ENCODE measurements at regions not wholly inside any gene's neighbourhood (a gene's known extent, or its start where the extent isn't known, plus 50 kb on each side); places are given as distances from the start of the nearest gene placed in this dataset.

DNA sequence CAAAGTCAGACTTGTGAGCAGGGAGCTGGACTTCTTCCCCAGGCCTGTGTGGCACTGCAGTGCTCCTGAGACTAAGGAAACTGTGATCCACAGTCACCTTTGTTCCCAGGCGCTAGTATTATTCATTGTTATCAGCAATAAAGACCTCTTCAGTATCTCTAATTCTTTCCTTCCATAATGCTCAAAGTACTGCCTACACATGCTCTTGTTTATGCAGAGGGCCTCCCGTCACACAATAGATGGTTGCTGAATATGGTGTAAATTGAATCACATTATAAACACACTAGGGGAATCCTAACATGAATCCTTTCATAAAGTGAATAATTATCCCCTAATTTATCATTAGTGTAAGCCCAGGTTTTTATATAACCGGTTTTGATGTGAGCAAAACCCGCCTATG is 493.3 kb downstream of the BUD13 start:
- peaks cover 11% of the 10 kb centered on the region for H3K27me3 Mint-ChIP-seq (ENCODE audit: low read depth, poor library complexity)
- no peak overlapping the region for H3K27ac Mint-ChIP-seq
- no peak overlapping the region for H3K4me3 Mint-ChIP-seq
- H3K9me3 Mint-ChIP-seq: no peaks in the 10 kb centered on the region
- TF ChIP-seq, protein P1, sequence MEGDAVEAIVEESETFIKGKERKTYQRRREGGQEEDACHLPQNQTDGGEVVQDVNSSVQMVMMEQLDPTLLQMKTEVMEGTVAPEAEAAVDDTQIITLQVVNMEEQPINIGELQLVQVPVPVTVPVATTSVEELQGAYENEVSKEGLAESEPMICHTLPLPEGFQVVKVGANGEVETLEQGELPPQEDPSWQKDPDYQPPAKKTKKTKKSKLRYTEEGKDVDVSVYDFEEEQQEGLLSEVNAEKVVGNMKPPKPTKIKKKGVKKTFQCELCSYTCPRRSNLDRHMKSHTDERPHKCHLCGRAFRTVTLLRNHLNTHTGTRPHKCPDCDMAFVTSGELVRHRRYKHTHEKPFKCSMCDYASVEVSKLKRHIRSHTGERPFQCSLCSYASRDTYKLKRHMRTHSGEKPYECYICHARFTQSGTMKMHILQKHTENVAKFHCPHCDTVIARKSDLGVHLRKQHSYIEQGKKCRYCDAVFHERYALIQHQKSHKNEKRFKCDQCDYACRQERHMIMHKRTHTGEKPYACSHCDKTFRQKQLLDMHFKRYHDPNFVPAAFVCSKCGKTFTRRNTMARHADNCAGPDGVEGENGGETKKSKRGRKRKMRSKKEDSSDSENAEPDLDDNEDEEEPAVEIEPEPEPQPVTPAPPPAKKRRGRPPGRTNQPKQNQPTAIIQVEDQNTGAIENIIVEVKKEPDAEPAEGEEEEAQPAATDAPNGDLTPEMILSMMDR (IDR thresholded peaks at IDR 0.05): no peak
- DNase-seq: no peak
- H3K4me1 Mint-ChIP-seq: peaks cover 27% of the 10 kb centered on the region
- H3K36me3 Mint-ChIP-seq (ENCODE audit: low read depth): no peaks in the 10 kb centered on the region

DNA sequence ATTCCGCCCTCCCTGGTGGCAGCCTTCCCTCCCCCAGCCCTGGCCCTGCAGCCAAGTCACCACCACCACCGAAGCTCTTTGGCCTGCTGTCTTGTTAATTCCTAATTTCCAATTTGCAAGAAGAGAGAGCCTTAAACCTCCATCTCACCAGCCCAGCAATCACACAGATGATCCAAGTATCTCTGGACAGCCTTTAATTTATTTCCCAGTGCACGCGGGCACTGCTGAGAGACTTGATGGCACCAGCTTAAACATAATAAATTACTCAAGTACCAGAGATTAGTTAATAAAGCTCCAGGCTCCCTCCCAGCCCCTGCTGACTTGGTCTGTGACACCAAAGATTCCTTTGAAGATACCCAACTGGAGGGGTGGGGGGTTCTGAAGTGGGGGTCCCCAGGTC is 494.7 kb downstream of the BUD13 start:
- no peaks in the 10 kb centered on the region for H3K36me3 Mint-ChIP-seq (ENCODE audit: low read depth)
- DNase-seq: no peak
- H3K9me3 Mint-ChIP-seq: no peaks in the 10 kb centered on the region

DNA sequence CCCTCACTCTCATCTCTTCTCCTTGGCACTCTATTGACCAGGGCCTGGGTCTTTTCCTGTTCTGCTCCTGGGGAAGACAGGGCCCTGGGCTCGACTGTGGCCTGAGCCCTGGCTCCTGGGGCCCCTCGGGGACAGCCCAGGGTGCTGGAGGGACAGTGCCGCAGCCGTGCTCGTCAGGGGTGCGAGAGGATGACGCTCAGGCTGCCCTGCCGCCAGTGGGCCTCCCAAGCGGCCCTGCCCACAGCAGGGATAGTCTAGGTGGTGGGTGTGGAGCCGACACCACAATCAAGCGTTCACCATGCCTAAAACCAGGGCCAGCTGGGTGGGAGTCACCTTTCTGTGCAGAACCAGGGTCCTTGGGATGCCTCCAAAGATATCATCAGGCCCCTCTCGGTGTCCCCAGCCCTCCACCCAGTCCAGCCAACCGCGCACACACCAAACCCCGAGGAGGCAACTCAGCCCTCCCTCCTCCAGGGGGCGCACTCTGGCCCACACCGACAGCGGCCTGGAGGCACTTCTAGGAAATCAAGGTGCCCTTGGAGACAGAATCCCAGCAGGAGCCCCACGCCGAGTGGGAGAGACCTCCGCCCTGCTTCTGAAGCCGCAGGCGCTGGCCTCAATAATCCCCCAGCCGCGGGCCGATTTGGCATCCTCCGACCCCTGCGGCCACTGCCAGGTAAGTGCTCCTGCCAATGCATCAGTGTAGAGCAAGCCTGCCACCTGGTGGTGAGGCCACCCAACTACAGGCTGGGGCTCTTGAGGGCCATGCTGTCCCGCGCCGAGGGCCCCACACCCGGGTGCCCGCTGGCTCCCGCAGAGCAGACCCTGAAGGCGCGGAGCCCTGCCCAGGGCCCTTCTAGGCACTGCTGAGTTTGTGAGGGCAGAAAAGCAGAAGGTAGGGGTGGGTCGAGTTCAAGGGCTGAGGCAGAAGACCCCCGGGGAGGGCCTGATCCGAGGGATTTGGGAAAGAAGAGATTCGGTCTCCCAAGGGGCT is 496.4 kb downstream of the BUD13 start:
- TF ChIP-seq, protein P1 (IDR thresholded peaks at IDR 0.05): peak; percentile 100
- Mint-ChIP-seq H3K4me3 (peak overlapping the region; percentile 63), H3K4me1 (peaks cover 43% of the 10 kb centered on the region), H3K27me3 (ENCODE audit: low read depth, poor library complexity) (peaks cover 12% of the 10 kb centered on the region), H3K36me3 (ENCODE audit: low read depth) (no peaks in the 10 kb centered on the region), H3K9me3 (no peaks in the 10 kb centered on the region), H3K27ac (no peak overlapping the region)
- peak; percentile 96 for DNase-seq

More for the DNA sequence above, 494.7 kb downstream of the BUD13 start:
- H3K27me3 Mint-ChIP-seq (ENCODE audit: low read depth, poor library complexity): peaks cover 12% of the 10 kb centered on the region
- H3K4me1 Mint-ChIP-seq: peaks cover 40% of the 10 kb centered on the region
- H3K4me3 Mint-ChIP-seq: no peak overlapping the region
- no peak overlapping the region for H3K27ac Mint-ChIP-seq
- TF ChIP-seq, protein P1 (IDR thresholded peaks at IDR 0.05): no peak

DNA sequence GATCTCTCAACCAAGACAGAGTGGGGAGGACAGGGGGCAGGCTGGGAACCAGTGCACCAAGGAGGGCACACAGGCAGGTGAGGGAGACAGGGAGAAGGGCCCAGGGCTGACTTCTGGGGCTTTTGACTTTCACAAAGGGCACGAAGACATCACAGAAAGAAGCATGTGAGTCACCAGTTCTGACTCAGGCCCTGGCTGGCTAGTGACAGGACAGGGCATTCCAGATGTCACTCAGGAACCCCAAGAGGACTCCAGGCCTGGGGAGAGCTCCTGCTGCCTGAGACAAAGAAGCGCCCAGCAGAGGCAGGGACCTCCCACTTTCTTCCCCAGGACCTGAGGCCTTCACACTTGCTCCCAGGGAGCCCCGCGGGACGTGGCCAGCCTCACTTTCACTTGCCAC is 497.2 kb downstream of the BUD13 start:
- no peaks in the 10 kb centered on the region for H3K9me3 Mint-ChIP-seq
- no peak overlapping the region for H3K4me3 Mint-ChIP-seq
- no peak for DNase-seq
- no peaks in the 10 kb centered on the region for H3K36me3 Mint-ChIP-seq (ENCODE audit: low read depth)
- peaks cover 11% of the 10 kb centered on the region for H3K27me3 Mint-ChIP-seq (ENCODE audit: low read depth, poor library complexity)
- H3K4me1 Mint-ChIP-seq: peaks cover 43% of the 10 kb centered on the region
- TF ChIP-seq, protein P1 (IDR thresholded peaks at IDR 0.05): no peak
- H3K27ac Mint-ChIP-seq: peak overlapping the region; percentile 51

DNA sequence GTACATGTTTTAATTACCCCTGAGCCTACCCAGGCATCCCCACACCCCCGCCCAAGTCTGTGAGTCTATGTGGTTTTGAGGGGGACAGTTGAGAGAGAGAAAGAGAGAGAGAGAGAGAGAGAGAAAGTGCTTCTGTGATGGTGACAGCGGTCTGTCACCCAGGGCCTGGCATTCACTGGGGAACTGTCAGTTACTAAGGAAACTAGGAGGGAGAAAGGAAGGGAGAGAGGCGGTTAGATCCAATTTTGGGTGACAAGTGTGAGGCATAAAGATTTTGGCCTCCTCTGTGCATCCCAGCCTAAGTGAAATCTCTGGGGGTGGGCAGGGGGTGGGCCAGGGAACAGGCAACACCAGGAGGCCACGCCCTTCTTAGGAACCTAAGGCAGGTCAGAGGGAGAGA is 498.3 kb downstream of the BUD13 start:
- no peaks in the 10 kb centered on the region for H3K9me3 Mint-ChIP-seq
- TF ChIP-seq, protein P1 (IDR thresholded peaks at IDR 0.05): no peak
- no peaks in the 10 kb centered on the region for H3K36me3 Mint-ChIP-seq (ENCODE audit: low read depth)
- peaks cover 38% of the 10 kb centered on the region for H3K4me1 Mint-ChIP-seq
- H3K27ac Mint-ChIP-seq: peak overlapping the region; percentile 13
- no peak for DNase-seq
- H3K4me3 Mint-ChIP-seq: no peak overlapping the region
- H3K27me3 Mint-ChIP-seq (ENCODE audit: low read depth, poor library complexity): peaks cover 12% of the 10 kb centered on the region

All from nephron progenitor cell (in vitro differentiated cells).